GM19328 (cell line): ENCODE measurements at regions not wholly inside any gene's neighbourhood (a gene's known extent, or its start where the extent isn't known, plus 50 kb on each side); places are given as distances from the start of the nearest gene placed in this dataset.
A peak's percentile ranks its signal among the peaks of the same experiment; 100 is the strongest.

Experiments
- ATAC-seq: cut with Tn5 transposase; IDR thresholded peaks from one replicate; pipeline ENCODE4 v1.9.1; 2021; ENCODE audit warnings: mild to moderate bottlenecking, moderate library complexity; ENCODE audit not compliant: unreplicated experiment

DNA sequence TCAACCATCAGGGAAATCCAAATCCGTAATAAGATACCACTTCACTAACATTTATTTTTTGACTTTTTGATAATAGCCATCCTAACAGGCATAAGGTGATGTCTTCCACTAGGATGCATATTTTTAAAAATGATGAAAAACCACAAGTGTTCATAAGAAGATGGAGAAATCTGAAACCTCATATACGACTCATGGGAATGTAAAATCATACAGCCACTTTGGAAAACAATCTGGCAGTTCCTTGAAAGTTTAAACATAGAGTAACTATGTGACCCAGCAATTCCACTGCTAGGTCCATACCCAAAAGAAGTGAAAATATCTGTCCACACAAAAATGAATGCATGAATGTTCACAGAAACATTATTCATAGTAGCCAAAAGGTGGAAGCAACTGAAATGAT is 431.0 kb downstream of the ENC1 start:
- ATAC-seq, result no peak

DNA sequence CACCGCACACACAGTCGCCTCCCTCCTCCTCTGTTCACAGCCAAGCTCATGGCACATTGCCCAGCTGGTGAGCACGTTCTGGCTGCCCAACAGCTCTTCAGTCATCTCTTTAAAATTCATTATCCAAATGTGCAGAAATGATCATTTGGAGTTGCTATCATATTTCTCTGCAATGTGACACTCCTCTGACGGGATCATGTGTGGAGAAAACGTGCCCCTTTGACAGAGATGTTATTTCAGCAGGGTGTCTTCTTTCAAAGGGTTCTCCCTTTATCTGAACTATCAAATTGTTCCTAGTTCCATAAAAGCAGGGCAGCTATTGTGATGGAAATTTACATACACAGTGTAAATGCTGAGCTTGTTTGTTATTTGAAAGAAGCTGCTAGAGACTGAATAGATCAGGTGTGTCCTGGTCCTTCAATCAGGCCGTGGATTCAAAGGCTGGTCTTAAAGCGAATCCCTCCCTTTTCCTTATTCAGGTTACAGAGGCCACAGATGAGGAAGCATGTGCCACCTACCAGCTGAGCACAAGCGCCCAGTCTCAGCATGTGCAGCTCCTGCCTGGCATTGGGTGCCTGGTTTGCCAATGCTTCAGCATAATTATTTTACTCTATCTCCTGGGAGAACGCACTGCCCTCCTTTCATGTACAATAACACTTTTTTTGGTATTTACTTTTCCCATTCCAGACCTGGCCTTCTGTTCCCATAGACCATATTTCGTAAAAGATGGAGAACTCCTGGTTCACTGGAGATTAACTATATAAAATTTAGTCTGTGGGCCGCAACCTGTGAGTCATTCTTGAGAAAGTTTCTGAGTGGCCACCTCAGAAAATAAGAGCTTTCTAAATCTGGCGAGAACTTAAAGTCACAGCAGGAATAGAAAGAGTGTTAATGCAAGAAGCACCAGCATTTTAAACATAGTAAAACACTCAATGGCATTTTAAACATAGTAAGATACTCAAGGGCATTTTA is 433.7 kb downstream of the ENC1 start:
- ATAC-seq, result no peak

DNA sequence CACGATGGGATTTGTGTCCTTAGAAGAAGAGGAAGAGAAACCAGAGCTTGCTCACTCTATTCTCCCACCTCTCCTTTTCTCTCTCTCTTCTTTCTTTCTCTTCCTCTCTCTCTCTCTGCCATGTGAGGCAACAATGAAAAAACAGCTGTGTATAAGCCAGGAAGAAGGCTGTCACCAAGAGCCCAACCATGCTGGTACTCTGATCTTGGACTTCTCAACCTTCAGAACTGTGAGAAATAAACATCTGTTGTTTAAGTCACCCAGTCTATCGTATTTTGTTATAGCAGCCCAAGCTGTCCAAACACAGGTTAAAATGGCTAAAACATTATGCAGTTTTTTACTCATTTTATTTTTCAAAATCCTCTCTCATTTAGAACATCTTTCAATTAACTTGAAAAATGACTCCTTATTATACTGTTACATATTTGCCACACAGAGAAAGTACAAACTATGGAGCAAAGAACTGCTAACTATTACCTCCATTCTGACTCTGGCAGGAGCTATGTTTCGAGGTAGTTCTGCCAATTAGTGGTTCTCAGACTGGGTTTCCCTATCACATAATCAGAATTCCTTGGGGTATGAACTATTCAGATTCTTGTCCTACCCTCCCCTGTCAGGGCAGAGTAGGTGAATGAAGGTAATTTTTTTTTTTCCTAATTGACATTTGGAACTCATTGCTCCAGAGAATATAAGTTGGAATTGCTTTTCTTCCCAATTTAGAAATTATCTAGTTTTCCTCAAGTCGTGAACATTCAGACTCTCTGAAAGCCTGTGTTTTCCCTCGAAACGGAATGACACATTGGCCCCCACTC is 434.6 kb downstream of the ENC1 start:
- ATAC-seq, result no peak

DNA sequence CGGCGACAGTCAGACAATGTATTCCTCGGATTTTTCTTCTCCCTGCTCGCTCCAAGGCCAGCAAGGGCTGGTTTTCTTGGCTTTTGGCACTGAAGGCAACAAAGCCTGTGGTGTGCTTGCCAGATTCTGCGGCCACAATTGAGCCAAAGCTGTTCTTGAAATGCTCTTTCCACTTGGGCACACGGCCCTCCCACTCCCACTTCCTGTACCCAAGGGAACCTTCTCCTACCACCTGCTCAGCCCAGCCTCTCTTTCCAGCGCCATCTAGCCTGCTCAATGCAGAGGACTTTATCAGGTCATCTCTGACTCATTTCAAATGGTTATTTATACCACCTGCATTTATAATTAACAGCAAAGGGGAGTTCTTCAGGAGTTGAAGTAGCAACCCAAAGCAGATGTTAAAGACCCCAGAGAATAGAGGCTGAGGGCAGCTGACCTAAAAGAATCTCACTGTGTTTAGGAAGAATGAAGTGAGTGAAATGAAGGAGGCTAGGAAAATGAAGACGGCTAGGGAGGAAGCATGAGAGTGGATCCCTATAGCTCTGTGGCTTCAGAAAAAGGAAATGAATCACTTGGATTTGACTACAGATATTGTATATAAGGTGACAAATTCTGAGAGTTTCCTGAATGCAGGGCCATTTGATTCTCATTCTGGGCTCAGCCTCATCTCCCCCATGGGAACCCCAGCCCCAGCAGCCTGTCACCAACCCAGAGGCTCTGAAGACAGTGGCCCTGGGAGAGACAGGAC is 439.0 kb downstream of the ENC1 start:
- ATAC-seq, result no peak

DNA sequence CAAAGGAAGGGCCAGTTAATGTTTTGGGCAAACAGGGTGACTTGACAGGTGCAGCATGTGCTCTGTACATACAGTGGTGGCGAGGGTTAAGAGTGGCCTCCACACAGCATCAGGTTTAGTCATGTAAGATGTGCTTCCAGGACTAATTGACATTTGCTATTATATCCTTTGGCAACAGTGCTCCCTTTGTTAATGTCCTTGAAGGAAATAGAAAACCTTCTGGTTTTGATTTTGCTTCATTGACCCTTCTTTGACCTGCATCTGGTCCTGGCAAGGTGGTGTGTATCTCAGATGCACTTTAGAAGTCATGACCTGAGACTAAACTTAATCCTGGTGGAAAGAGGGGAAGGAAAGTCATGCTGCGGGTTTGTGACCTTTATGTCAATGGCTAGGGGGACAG is 440.0 kb downstream of the ENC1 start:
- no peak for ATAC-seq

DNA sequence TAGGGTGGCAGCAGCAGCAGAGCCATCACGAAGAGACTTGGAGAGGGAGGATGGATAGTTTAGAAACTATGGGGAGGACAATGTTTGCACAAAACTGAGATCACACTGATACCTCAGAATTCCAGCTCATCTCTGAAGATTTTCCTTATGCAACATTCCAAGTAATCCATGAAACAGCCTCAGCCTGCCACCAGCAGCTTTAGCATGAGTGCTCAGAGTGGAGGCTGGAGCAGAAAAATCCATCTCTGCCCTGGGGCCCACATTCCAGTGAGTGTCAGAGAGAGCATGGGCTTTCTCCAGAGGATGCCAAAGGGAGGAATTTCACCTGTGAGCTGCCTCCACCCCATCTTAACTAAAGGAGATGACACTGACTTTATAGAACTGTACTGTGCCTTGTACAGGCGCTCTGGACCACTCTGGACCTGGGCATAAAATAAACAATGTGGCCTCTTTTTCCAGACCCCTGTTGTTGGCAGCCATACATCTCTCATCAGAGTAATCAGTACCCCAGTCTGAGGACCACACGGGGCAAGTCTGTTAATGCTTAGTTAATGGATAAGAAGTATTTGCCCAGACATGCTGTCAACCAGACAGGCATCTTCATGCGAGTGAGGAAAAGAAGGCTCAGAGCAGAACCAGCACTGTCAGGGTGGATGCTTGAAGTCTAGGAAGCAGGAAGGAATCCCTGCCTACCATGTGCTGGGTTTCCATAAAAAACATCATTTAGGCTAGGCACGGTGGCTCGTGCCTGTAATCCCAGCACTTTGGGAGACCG is 440.9 kb downstream of the ENC1 start:
- no peak for ATAC-seq

DNA sequence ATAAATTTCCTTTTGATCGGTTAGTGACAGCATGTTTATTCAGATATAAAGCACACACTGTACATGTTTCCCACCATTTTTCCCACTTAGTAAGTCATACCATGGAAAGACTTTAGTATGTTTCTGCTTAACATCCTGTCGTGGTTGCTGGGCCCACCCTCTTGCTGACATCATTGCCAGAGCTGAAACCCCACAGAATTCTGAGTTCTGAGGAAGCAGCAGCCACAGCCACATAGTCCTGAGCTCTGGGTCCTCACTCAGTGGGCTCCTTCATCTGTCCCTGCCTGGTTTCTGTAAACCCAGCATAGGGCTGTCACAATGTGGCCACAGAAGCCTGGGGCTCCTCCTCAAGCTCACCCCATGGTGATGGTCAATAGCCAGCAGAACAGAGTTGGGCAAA is 441.5 kb downstream of the ENC1 start:
- no peak for ATAC-seq

DNA sequence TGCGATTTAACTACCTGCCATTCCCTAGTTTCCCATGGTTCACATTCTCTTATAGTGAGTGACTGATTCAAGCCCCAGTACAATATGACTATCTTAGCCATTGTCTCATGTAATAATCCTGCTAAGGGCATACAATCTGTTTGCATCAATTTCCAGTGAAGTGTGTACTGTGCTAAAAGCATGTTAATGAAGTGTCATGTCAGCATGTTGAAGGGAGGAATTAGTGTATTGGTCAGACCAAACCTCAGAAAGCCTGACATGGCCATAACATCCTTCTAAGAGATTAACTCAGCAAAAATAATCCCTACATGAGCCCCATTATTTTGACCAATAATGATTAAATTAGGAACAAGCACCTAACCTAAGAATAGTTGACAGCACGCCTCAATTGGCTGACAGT is 442.4 kb downstream of the ENC1 start:
- no peak for ATAC-seq

DNA sequence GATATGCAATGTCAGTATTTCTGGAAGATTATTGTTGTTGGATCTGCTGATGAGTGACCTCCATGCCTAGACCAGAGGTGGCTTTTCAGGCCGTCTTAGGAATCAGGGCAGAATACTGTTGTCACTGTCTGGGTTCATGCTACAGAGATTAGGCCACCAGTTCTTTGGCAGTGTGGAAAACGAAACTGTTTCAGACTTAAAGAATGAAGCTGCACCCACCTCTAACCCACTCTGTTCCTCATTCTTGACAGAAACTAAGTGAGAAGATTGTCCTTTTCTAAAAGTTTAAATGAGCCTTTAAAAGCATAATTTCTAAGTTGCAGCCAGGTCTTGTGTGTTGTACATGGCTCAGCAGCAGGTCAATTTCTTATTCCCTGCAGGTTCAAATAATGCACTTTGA is 444.3 kb downstream of the ENC1 start:
- peak; percentile 73 for ATAC-seq

DNA sequence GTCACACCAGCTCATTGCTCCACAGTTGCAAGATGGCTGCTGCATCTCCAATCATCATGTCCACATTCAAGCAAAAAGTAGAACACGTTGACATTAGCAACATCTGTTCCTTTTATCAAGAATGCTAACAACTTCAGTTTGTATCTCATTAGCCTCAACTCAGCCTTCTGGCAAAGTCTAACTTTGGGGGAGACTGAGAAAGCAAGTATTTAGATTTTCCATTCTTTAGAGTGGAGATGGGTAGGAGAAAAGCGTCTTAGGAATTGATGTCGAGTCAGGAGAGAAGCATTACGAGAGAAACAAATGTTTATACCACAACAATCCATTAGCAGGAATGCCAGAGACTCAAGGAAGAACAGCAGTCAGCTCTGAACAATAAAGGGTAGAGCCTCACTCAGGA is 446.3 kb downstream of the ENC1 start:
- no peak for ATAC-seq

DNA sequence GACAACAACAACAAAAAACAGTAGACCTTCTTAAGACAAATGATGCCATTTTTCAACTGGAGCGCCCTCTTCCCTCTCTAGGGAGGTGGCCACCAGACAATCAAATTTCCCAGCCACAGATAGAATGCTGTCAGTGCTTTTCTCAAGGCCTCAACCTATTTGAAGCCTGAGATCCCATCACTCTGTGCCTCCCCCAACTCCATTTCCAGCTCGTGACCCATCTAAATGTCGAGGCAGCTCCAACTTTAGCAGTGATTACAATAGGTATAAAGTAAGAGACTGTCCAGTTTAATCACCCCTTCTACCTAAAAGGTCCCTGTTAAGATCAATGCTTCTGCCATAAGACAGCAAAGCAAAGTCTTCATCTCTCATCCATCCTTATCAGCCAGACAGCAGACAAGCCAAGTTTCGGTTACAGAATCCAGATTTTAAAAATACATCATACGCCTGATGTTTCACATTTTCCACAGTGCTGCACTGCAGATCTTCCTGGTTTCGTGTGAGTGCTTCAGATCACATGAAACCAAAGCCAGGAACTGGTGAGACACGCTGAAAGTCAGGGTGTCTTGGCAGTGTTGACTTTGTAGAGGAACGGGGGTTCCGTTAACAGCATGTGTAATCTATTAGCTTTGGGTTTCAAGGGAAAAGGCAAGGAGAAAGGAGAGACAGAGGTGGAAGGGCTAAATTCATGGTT is 447.8 kb downstream of the ENC1 start:
- no peak for ATAC-seq

DNA sequence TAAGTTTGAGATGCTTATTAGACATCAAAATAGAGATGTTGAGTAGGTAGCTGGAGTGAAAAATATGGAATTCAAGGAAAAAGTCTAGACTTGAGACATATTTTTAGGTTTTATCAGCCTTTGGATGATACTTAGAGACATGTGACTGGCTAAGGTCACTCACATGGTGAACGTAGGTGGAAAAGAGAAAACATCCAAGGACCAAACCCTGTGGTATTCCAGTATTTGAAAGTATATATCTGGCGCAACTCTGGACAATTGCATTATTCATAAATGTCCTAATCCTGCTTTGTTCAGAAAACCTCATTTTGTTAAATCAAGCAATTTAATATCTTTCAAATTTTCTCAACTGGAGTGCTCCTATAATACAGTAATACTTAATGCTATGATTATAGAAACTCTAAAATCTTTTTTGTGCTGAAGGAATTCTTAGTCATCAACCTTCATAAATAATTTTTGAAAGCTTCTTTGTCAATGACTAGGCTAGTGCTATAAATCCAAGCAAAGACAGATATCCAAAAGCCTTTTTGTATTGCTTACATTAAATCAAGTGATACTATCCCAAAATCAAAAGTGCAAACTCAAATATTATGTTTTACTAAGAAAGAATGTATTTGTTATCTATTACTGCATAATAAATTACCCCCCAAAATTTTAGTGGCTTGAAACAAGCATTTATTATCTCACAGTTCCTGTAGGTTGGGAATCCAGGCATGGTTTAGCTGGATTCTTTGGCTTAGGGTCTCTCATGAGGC is 452.0 kb downstream of the ENC1 start:
- ATAC-seq, result no peak

DNA sequence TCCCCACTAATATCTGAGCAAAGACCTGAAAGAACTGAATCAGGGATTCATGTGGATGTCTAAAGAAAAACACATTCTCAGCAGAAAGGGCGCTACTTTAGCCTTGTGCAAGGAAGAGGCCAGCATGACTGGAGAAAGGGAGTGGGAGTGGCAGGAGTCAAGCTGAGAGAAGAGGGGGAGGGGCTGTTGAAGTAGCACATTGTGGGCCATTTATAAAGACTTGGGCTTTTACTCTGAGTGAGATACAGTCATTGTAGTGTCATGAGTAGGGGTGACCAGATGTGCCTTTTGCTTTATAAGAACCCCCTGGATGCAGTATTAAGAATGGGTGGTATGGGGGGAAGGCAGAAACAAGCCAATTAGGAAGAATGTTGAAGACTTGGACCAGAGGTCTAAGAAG is 452.8 kb downstream of the ENC1 start:
- ATAC-seq, result no peak

DNA sequence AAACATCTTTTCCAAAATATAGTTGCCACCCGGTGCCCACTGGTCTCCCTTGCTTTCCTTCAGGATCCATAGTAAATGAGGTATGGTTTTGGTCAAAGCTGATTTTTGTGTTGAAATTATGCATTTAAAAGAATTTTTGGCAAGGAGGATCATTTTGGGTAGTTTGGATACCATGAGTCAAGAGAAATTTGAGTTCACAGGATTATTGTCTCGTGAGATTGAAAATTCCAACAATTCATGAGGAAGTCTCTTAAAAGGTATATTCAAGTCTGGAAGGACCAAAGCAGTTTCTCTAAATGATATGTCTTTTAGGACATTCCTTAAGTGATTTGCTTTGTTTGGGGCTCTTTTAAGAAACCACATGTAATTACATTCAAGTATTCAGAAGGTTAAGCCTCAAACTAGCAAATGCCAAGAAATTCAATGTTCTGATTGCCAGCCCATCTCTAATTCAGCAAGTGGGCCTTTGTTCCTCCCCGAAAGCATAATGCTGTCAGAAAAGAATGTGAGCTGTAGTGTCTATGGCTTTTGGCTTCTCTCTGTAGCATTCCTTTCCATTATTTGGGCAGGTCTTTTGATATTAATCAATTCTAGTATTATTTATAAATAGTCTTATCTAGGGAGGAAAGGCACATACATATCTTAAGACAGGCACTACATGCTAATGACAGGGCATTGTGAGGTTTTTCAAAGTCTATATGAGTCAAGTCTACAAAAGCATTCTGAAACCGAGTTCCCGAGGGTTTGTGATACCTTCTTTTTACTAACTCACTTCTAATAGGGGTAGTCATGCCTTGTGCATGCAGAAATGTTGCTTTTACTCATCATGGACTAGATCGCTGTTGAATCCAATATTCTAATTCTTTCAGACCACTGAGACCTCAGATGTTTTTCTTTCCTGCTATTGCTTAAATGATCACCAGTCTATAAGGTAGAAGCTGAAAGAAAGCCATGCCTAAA is 453.9 kb downstream of the ENC1 start:
- ATAC-seq, result no peak

DNA sequence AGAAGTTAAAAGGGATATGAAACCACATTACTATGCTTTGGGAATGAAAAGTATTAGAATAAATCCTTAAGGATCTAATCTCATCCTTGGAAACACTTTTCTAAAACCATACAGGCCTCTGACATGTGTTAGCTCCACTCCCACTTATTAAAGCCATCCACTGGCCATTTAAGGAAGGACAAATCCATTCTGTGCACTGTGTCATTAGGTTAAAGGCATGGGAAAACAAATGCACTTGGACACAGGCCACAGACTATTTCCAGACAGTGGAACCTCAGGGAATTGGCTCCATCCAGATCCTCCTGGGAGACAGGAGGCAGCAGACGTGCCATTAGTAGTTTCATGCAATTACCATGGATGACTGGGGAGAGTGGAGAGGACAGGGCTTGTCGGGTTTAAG is 454.9 kb downstream of the ENC1 start:
- ATAC-seq, result no peak

DNA sequence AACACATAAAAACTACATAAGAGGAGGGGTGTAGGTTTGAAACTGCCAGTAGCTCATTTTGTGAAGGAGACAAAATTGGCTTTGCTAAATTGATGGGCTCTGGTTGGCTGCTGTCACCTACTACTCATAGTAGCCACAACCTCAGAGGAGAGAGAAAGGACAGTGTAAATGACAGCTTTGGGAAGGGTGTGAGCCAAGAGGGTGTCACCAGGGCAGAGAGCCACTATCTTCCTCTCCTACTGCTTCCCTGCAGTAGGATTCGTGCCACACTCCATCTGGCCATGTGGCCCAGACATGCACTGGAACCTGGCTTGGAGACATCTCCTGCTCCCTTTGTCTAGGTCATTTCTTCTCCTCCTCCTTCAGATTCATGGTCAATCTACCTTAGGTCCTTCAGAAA is 455.9 kb downstream of the ENC1 start:
- ATAC-seq, result no peak

DNA sequence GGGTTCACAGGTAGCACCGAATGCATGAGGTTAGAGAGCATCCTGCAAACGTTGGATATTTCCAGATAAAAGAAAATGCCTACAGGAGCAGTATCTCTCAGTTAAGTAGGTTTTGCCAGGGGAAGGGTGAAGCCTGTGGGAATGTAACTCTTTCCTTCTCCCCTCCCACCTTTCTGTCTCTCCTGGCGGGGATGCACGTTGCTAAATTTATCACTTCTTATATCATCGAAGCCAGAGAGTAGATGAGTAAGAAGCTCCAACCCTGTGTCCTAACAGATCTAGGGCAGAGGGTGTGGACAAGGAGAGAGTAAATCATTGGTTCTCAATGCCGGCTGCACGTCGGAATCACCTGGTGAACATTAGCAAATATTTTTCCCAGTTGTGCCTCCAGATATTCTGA is 457.5 kb downstream of the ENC1 start:
- no peak for ATAC-seq

DNA sequence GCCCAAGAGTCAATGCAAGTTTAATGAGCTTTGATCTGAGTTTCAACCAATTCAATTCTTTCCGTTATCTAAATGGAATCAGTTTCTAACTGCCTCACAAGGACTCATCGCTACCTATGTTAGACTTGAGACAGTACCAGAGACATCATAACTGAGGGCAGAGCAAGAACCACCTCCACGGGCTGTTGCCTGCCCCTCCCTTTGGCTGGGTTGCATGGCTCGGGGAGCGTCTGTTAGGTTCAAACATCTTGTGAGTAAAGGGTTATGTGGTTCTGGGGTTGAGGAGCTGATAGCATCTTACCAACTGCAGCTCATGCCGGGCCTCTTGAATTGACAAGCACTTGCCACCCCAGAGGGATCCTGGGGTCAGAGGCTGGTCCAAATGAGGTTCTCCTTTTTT is 457.9 kb downstream of the ENC1 start:
- no peak for ATAC-seq
